Suprapubic skin (tissue), 4 donors: ENCODE measurements at regions not wholly inside any gene's neighbourhood (a gene's known extent, or its start where the extent isn't known, plus 50 kb on each side); places are given as distances from the start of the nearest gene placed in this dataset.

Experiments used
- DNase-seq, 2 donors: peaks; one replicate each; pipeline ENCODE4 v3.0.0-alpha.2; 2019; ENCODE audit warnings: low spot score in 2 of 2
- H3K27ac ChIP-seq: fragments of 200-600 bp; sonication (generic); one replicate; pipeline ENCODE4 v1.5.1; 2019
- H3K27me3 ChIP-seq: fragments of 200-600 bp; sonication (generic); one replicate; pipeline ENCODE4 v1.5.1; 2019
- H3K36me3 ChIP-seq: fragments of 200-600 bp; sonication (generic); one replicate; pipeline ENCODE4 v1.5.1; 2019
- H3K4me1 ChIP-seq: fragments of 200-600 bp; sonication (generic); one replicate; pipeline ENCODE4 v1.5.1; 2019
- H3K4me3 ChIP-seq: fragments of 200-600 bp; sonication (generic); one replicate; pipeline ENCODE4 v1.5.1; 2019; ENCODE audit warnings: mild to moderate bottlenecking
- H3K9me3 ChIP-seq: fragments of 200-600 bp; sonication (generic); one replicate; pipeline ENCODE4 v1.5.1; 2019
- EP300 ChIP-seq: sonication (generic); formaldehyde crosslinking; IDR thresholded peaks from one replicate; pipeline ENCODE4 v1.6.1; 2017; ENCODE audit warnings: antibody characterized with exemption
- POLR2A ChIP-seq, 2 donors: fragments of 450-650 bp; IDR thresholded peaks; one replicate each; pipeline ENCODE4 v1.6.1; 2017; ENCODE audit warnings: antibody characterized with exemption in 2 of 2, mild to moderate bottlenecking in 2 of 2, moderate library complexity in 2 of 2
- POLR2AphosphoS5 ChIP-seq, 3 donors: sonication (generic); formaldehyde crosslinking; IDR thresholded peaks; one replicate each; pipeline ENCODE4 v1.6.1; 2017; ENCODE audit warnings: antibody characterized with exemption in 3 of 3
- WGBS: methylation state at CpG from one replicate; pipeline ENCODE4 v1.1.5; 2018; 5-methylcytosine and 5-hydroxymethylcytosine counted together
- TF ChIP-seq, protein P1 (sequence below), 2 donors: fragments of 200-600 bp in 1 of 2; fragments of 450-650 bp in 1 of 2; sonication (generic) in 1 of 2; IDR thresholded peaks; one replicate each; pipeline ENCODE4 v1.5.1; 2016 to 2019; ENCODE audit warnings: antibody characterized with exemption in 2 of 2, mild to moderate bottlenecking in 1 of 2, moderate library complexity in 1 of 2

DNA sequence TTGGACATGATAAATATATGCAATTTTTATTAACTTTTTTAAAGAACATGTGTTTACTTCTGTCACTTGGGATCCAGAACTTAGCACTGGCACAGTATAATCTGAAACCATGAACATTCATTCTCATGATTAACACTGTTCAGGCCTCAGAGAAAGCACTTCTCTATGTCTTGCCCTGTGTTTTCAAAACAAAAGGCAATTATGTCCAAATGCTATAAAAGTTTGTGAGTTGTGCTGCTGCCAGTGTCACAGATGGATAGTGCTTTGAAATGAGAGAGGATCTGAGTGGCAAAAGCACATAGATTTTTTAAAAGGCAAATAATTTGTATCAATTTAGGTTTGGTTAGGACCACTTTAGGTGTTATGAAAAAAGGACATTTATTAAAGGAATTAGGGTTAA is 470.5 kb upstream of the FAM98A start:
- no peak for DNase-seq
- Histone ChIP-seq H3K4me1 (no peaks in the 10 kb centered on the region), H3K4me3 (no peak overlapping the region), H3K9me3 (no peaks in the 10 kb centered on the region), H3K36me3 (no peaks in the 10 kb centered on the region), H3K27me3 (no peaks in the 10 kb centered on the region), H3K27ac (no peak overlapping the region)
- TF ChIP-seq EP300 = no peak
- TF ChIP-seq POLR2A (IDR thresholded peaks at IDR 0.05) = no peak
- TF ChIP-seq POLR2AphosphoS5 (IDR thresholded peaks at IDR 0.05) = no peak
- TF ChIP-seq, protein P1, sequence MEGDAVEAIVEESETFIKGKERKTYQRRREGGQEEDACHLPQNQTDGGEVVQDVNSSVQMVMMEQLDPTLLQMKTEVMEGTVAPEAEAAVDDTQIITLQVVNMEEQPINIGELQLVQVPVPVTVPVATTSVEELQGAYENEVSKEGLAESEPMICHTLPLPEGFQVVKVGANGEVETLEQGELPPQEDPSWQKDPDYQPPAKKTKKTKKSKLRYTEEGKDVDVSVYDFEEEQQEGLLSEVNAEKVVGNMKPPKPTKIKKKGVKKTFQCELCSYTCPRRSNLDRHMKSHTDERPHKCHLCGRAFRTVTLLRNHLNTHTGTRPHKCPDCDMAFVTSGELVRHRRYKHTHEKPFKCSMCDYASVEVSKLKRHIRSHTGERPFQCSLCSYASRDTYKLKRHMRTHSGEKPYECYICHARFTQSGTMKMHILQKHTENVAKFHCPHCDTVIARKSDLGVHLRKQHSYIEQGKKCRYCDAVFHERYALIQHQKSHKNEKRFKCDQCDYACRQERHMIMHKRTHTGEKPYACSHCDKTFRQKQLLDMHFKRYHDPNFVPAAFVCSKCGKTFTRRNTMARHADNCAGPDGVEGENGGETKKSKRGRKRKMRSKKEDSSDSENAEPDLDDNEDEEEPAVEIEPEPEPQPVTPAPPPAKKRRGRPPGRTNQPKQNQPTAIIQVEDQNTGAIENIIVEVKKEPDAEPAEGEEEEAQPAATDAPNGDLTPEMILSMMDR (IDR thresholded peaks at IDR 0.05) = no peak

DNA sequence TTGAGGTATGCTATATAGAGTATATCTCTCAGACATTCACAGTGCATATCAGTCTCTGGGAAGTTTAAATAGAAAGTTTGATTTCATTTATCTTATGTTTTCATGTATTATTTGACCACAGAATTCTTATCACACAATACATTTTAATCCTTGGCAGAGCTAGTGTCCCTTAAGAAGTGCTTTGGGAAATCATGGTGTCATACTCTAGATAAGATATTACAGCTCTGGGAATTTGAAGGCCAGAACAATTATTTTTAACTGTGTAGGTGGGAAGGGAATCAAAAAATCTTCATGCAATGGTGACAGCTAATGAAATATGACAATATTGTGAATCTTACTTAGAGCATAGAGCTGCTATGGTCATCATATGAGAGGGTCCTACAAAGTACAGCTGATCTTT is 451.3 kb upstream of the FAM98A start:
- no peaks in the 10 kb centered on the region for H3K36me3 ChIP-seq
- DNase-seq = no peak
- H3K4me1 ChIP-seq = no peaks in the 10 kb centered on the region
- H3K4me3 ChIP-seq = no peak overlapping the region
- no peaks in the 10 kb centered on the region for H3K9me3 ChIP-seq
- TF ChIP-seq POLR2A (IDR thresholded peaks at IDR 0.05) (no peak), EP300 (no peak), POLR2AphosphoS5 (IDR thresholded peaks at IDR 0.05) (no peak)
- H3K27ac ChIP-seq = no peak overlapping the region
- H3K27me3 ChIP-seq = no peaks in the 10 kb centered on the region

DNA sequence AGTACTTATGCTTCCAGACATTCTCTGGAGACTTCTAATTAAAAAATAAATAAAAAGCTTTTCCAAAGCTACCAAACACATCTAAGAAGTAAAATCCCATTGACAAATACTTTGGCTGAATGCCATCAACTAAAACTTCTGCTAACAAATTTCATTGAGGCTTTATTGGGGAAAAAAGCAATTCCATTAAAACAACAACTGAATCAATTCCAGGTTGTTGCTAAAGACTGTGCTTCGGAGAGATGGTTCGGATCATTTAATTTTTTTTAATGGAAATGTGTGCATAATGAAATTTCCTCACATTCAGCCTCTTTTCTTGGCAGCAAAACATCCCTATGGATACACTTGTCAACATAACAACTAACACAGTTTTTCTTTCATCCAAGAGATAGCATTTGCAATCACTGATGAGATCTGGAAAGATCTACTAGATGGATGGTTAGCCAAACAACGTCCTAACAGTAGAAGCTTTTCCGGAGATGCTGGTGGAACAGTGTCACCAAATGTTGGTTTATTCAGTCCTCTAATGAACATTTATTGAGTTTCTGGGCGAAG is 446.1 kb upstream of the FAM98A start:
- WGBS = 58% methylated on average over 5 of the region's 5 CpGs
- no peak for TF ChIP-seq EP300
- TF ChIP-seq, protein P1 (IDR thresholded peaks at IDR 0.05) = no peak
- no peak for TF ChIP-seq POLR2AphosphoS5 (IDR thresholded peaks at IDR 0.05)
- no peak for TF ChIP-seq POLR2A (IDR thresholded peaks at IDR 0.05)
- Histone ChIP-seq H3K4me1 (no peaks in the 10 kb centered on the region), H3K27ac (no peak overlapping the region), H3K36me3 (no peaks in the 10 kb centered on the region), H3K27me3 (no peaks in the 10 kb centered on the region), H3K4me3 (no peak overlapping the region), H3K9me3 (no peaks in the 10 kb centered on the region)
- no peak for DNase-seq

DNA sequence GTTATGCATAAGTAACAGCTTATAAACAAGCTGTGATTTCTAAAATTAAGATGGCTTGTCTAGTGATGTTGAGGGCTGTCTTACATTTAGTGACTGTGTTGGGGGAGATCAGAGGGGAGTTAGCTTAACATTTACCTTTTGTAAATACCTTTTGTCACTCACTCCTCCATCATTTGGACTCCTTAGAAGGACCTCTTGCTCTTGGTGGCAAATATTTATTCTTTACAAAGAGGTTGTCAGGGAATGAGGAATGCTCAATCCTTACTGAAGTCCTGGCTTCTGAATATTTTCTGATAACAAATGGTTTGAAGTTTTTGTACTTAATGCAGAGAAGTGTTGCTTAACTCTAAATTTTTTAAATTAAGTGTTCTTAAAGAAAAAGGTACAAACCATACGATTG is 438.8 kb upstream of the FAM98A start:
- H3K27ac ChIP-seq = no peak overlapping the region
- no peak overlapping the region for H3K4me3 ChIP-seq
- 92% methylated on average over 1 of the region's 1 CpG for WGBS
- no peaks in the 10 kb centered on the region for H3K4me1 ChIP-seq
- TF ChIP-seq POLR2AphosphoS5 (IDR thresholded peaks at IDR 0.05) = no peak
- no peak for TF ChIP-seq EP300
- TF ChIP-seq, protein P1 (IDR thresholded peaks at IDR 0.05) = no peak
- no peak for TF ChIP-seq POLR2A (IDR thresholded peaks at IDR 0.05)
- no peaks in the 10 kb centered on the region for H3K27me3 ChIP-seq
- H3K9me3 ChIP-seq = no peaks in the 10 kb centered on the region
- no peaks in the 10 kb centered on the region for H3K36me3 ChIP-seq
- no peak for DNase-seq

DNA sequence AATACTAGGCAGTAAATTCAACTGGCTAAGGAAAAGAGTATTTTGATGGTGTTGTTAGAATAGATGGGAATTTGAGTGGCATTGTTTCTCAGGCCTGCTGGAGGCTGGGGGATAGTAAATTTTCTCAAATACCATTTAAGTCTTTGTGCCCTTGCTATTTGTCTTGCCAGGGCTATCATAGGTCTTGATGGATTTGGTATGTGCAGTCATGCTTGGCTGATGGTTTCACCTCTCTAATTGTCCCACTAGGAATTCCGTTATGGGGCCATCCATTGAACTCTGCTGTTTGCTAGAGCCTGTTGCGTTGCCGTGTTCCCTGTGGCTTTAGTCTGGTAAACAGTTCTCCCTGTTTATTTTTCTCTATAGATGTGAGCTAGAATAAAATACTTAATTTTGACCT is 438.1 kb upstream of the FAM98A start:
- WGBS = 80% methylated on average over 3 of the region's 3 CpGs
- no peaks in the 10 kb centered on the region for H3K27me3 ChIP-seq

More for the DNA sequence above, 438.1 kb upstream of the FAM98A start:
- H3K4me1 ChIP-seq = no peaks in the 10 kb centered on the region
- no peak overlapping the region for H3K27ac ChIP-seq
- TF ChIP-seq EP300 (no peak), POLR2A (IDR thresholded peaks at IDR 0.05) (no peak), POLR2AphosphoS5 (IDR thresholded peaks at IDR 0.05) (no peak)
- TF ChIP-seq, protein P1 (IDR thresholded peaks at IDR 0.05) = no peak
- no peak overlapping the region for H3K4me3 ChIP-seq
- no peaks in the 10 kb centered on the region for H3K9me3 ChIP-seq
- H3K36me3 ChIP-seq = no peaks in the 10 kb centered on the region
- DNase-seq = no peak
